ENCODE measurements at regions not wholly inside any gene's neighbourhood (a gene's known extent, or its start where the extent isn't known, plus 50 kb on each side); places are given as distances from the start of the nearest gene placed in this dataset.
"Not testable (repeated sequence)": the region's sequence is repeated elsewhere in the genome, so short reads cannot be mapped to it uniquely, and the experiment has no call there.

GRCh38 chr9:29078063-29078666 lies 1504.9 kb upstream of the C9orf72 start:
- Mint-ChIP-seq H3K4me3 (ENCODE audit: unreplicated experiment) (no peak overlapping the region), H3K9me3 (ENCODE audit: unreplicated experiment) (no peaks in the 10 kb centered on the region), H3K4me1 (ENCODE audit: low read depth, unreplicated experiment) (no peaks in the 10 kb centered on the region), H3K27me3 (ENCODE audit: insufficient read depth, unreplicated experiment) (no peaks in the 10 kb centered on the region), H3K36me3 (ENCODE audit: insufficient read depth, unreplicated experiment) (peaks cover 5% of the 10 kb centered on the region), H3K27ac (ENCODE audit: unreplicated experiment) (no peak overlapping the region)
- BruUV-seq (replicated peaks), result no TSS peak
- Histone ChIP-seq H3K4me1 (no peaks in the 10 kb centered on the region), H3K9me3 (no peaks in the 10 kb centered on the region), H3K27me3 (replicated peaks; ENCODE audit: control insufficient read depth, insufficient read depth, low read length) (no peaks in the 10 kb centered on the region), H3K4me3 (ENCODE audit: low read depth, low read length) (no peak overlapping the region), H3K36me3 (ENCODE audit: control insufficient read depth, insufficient read depth, low read length) (no peaks in the 10 kb centered on the region)
- intact Hi-C loops (cut with micrococcal nuclease; ENCODE audit: unreplicated experiment), result no loop called here
- DNase-seq, result no peak
- ChIA-PET POLR2A (no interaction called here), CTCF (no interaction called here)
- no peak for TF ChIP-seq CTCF (IDR thresholded peaks at IDR 0.05; ENCODE audit: insufficient read depth in 1 of 2, low read depth in 1 of 2, low read length in 1 of 2, severe bottlenecking in 1 of 2, unreplicated experiment in 1 of 2)

DNA sequence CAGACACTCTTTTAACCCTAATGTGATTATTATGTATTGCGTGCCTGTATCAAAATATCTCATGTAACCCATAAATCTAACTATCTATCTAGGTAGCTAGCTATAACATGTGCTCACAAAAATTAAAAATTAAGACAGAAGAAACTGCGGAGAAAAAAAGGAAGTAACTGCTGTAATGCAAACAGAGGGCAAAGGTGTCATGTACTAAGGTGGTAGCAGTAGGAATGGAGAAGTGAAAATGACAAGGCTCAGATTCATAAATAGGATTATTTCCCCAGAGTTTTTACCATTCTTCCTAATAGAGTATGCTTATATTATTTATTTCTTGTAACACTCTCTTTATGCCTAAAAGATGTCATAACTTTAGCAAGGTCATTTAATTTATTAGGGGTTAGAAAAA lies 1527.5 kb upstream of the C9orf72 start:
- H3K9me3 Mint-ChIP-seq (ENCODE audit: unreplicated experiment), result no peaks in the 10 kb centered on the region
- no peaks in the 10 kb centered on the region for H3K27me3 Mint-ChIP-seq (ENCODE audit: insufficient read depth, unreplicated experiment)
- TF ChIP-seq CTCF (IDR thresholded peaks at IDR 0.05; ENCODE audit: insufficient read depth in 1 of 2, low read depth in 1 of 2, low read length in 1 of 2, severe bottlenecking in 1 of 2, unreplicated experiment in 1 of 2), result no peak
- ChIA-PET CTCF (no interaction called here), POLR2A (no interaction called here)
- Histone ChIP-seq H3K4me3 (ENCODE audit: low read depth, low read length) (no peak overlapping the region), H3K36me3 (ENCODE audit: control insufficient read depth, insufficient read depth, low read length) (no peaks in the 10 kb centered on the region), H3K9me3 (no peaks in the 10 kb centered on the region), H3K4me1 (no peaks in the 10 kb centered on the region), H3K27me3 (replicated peaks; ENCODE audit: control insufficient read depth, insufficient read depth, low read length) (no peaks in the 10 kb centered on the region)
- BruUV-seq (replicated peaks), result no TSS peak
- H3K27ac Mint-ChIP-seq (ENCODE audit: unreplicated experiment), result no peak overlapping the region
- DNase-seq, result no peak
- H3K4me1 Mint-ChIP-seq (ENCODE audit: low read depth, unreplicated experiment), result no peaks in the 10 kb centered on the region
- no peak overlapping the region for H3K4me3 Mint-ChIP-seq (ENCODE audit: unreplicated experiment)
- intact Hi-C loops (cut with micrococcal nuclease; ENCODE audit: unreplicated experiment), result no loop called here
- no peaks in the 10 kb centered on the region for H3K36me3 Mint-ChIP-seq (ENCODE audit: insufficient read depth, unreplicated experiment)

DNA sequence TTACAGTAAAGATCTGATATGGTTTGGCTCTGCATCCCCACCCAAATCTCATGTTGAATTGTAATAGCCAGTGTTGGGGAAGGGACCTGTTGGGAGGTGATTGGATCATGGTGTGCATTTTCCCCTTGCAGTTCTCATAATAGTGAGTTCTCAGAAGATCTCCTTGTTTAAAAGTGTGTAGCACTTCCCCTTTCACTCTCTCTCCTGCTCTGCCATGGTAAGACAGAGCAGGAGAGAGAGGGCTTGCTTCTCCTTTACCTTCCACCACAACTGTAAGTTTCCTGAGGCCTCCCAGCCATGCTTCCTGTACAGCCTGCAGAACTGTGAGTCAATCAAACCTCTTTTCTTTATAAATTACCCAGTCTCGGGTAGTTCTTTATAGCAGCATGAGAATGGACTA lies 1530.9 kb upstream of the C9orf72 start:
- POLR2A ChIA-PET; H3K4me1 Mint-ChIP-seq (ENCODE audit: low read depth, unreplicated experiment); H3K9me3 Mint-ChIP-seq (ENCODE audit: unreplicated experiment); DNase-seq; H3K4me1 ChIP-seq; H3K4me3 Mint-ChIP-seq (ENCODE audit: unreplicated experiment); H3K27ac Mint-ChIP-seq (ENCODE audit: unreplicated experiment); H3K36me3 Mint-ChIP-seq (ENCODE audit: insufficient read depth, unreplicated experiment); BruUV-seq (replicated peaks); H3K27me3 ChIP-seq (replicated peaks; ENCODE audit: control insufficient read depth, insufficient read depth, low read length); H3K36me3 ChIP-seq (ENCODE audit: control insufficient read depth, insufficient read depth, low read length); intact Hi-C loops (cut with micrococcal nuclease; ENCODE audit: unreplicated experiment); H3K27me3 Mint-ChIP-seq (ENCODE audit: insufficient read depth, unreplicated experiment); H3K9me3 ChIP-seq; H3K4me3 ChIP-seq (ENCODE audit: low read depth, low read length); CTCF ChIA-PET: not testable (repeated sequence)

GRCh38 chr9:29118555-29118954 lies 1545.3 kb upstream of the C9orf72 start:
- H3K4me3 Mint-ChIP-seq (ENCODE audit: unreplicated experiment), result no peak overlapping the region
- POLR2A ChIA-PET, result no interaction called here
- Histone ChIP-seq H3K4me1 (no peaks in the 10 kb centered on the region), H3K36me3 (ENCODE audit: control insufficient read depth, insufficient read depth, low read length) (no peaks in the 10 kb centered on the region), H3K27me3 (replicated peaks; ENCODE audit: control insufficient read depth, insufficient read depth, low read length) (no peaks in the 10 kb centered on the region), H3K9me3 (no peaks in the 10 kb centered on the region), H3K4me3 (ENCODE audit: low read depth, low read length) (no peak overlapping the region)
- no peaks in the 10 kb centered on the region for H3K4me1 Mint-ChIP-seq (ENCODE audit: low read depth, unreplicated experiment)
- no TSS peak for BruUV-seq (replicated peaks)
- no peak overlapping the region for H3K27ac Mint-ChIP-seq (ENCODE audit: unreplicated experiment)
- intact Hi-C loops (cut with micrococcal nuclease; ENCODE audit: unreplicated experiment), result no loop called here
- CTCF ChIA-PET, result no interaction called here
- TF ChIP-seq CTCF (IDR thresholded peaks at IDR 0.05; ENCODE audit: insufficient read depth in 1 of 2, low read depth in 1 of 2, low read length in 1 of 2, severe bottlenecking in 1 of 2, unreplicated experiment in 1 of 2), result no peak
- H3K9me3 Mint-ChIP-seq (ENCODE audit: unreplicated experiment), result no peaks in the 10 kb centered on the region
- no peaks in the 10 kb centered on the region for H3K36me3 Mint-ChIP-seq (ENCODE audit: insufficient read depth, unreplicated experiment)
- no peaks in the 10 kb centered on the region for H3K27me3 Mint-ChIP-seq (ENCODE audit: insufficient read depth, unreplicated experiment)
- no peak for DNase-seq
